H9 (cell line): ENCODE measurements at regions not wholly inside any gene's neighbourhood (a gene's known extent, or its start where the extent isn't known, plus 50 kb on each side); places are given as distances from the start of the nearest gene placed in this dataset.

Source experiments
- DNase-seq: peaks from one replicate; pipeline ENCODE4 v3.0.0-alpha.2; 2017
- H2AFZ ChIP-seq: one replicate; pipeline ENCODE4 v1.6.1; 2013; ENCODE audit warnings: mild to moderate bottlenecking, low read length, control low read depth, moderate library complexity
- H2AK5ac ChIP-seq: 2 replicates; pipeline ENCODE4 v1.6.1; 2013; ENCODE audit warnings: low read length, control low read depth, mixed read lengths; ENCODE audit not compliant: insufficient read length
- H2BK120ac ChIP-seq: one replicate; pipeline ENCODE4 v1.6.1; 2013; ENCODE audit warnings: low read depth, mild to moderate bottlenecking, low read length, control low read depth, inconsistent platforms; ENCODE audit not compliant: poor library complexity, severe bottlenecking
- H2BK12ac ChIP-seq: 2 replicates; pipeline ENCODE4 v1.6.1; 2013; ENCODE audit warnings: low read length, control low read depth, mixed read lengths, low read depth; ENCODE audit not compliant: insufficient read length
- H2BK15ac ChIP-seq: 2 replicates; pipeline ENCODE4 v1.6.1; 2013; ENCODE audit warnings: low read depth, low read length, control low read depth
- H2BK20ac ChIP-seq: one replicate; pipeline ENCODE4 v1.6.1; 2013; ENCODE audit warnings: low read depth, mild to moderate bottlenecking, low read length, control low read depth, inconsistent platforms; ENCODE audit not compliant: poor library complexity, severe bottlenecking
- H2BK5ac ChIP-seq: 2 replicates; pipeline ENCODE4 v1.6.1; 2013; ENCODE audit warnings: low read length, control low read depth, mixed read lengths; ENCODE audit not compliant: insufficient read length
- H3K14ac ChIP-seq: 2 replicates; pipeline ENCODE4 v1.6.1; 2013; ENCODE audit warnings: low read length, control low read depth; ENCODE audit not compliant: insufficient read depth
- H3K18ac ChIP-seq: 2 replicates; pipeline ENCODE4 v1.6.1; 2013; ENCODE audit warnings: low read depth, mild to moderate bottlenecking, mixed read lengths, low read length, control low read depth; ENCODE audit not compliant: insufficient read length
- H3K23ac ChIP-seq: 2 replicates; pipeline ENCODE4 v1.6.1; 2013; ENCODE audit warnings: low read length, control low read depth, mixed read lengths, low read depth; ENCODE audit not compliant: insufficient read length
- H3K23me2 ChIP-seq: 2 replicates; pipeline ENCODE4 v1.6.1; 2013; ENCODE audit warnings: low read depth, mild to moderate bottlenecking, mixed read lengths, low read length, control low read depth; ENCODE audit not compliant: insufficient read length, poor library complexity, severe bottlenecking
- H3K27ac ChIP-seq: 2 replicates; pipeline ENCODE4 v1.5.1; 2013; ENCODE audit warnings: low read length, control low read depth, mixed read lengths, low read depth; ENCODE audit not compliant: insufficient read length
- H3K27me3 ChIP-seq: 2 replicates; pipeline ENCODE4 v1.6.1; 2013; ENCODE audit warnings: low read length, control low read depth, inconsistent platforms; ENCODE audit not compliant: insufficient read depth
- H3K4ac ChIP-seq: 2 replicates; pipeline ENCODE4 v1.6.1; 2013; ENCODE audit warnings: low read depth, mild to moderate bottlenecking, control low read depth, inconsistent platforms, low read length, moderate library complexity
- H3K4me1 ChIP-seq: 2 replicates; pipeline ENCODE4 v1.6.1; 2013; ENCODE audit warnings: low read length, control low read depth, inconsistent platforms; ENCODE audit not compliant: insufficient read depth
- H3K4me2 ChIP-seq: 2 replicates; pipeline ENCODE4 v1.6.1; 2013; ENCODE audit warnings: low read length, control low read depth, mixed read lengths; ENCODE audit not compliant: insufficient read length, insufficient read depth
- H3K56ac ChIP-seq: 2 replicates; pipeline ENCODE4 v1.6.1; 2013; ENCODE audit warnings: low read depth, mild to moderate bottlenecking, mixed read lengths, low read length, control low read depth; ENCODE audit not compliant: insufficient read length
- H3K79me1 ChIP-seq: 2 replicates; pipeline ENCODE4 v1.6.1; 2013; ENCODE audit warnings: low read depth, mild to moderate bottlenecking, moderate library complexity, low read length, control low read depth, inconsistent platforms; ENCODE audit not compliant: insufficient read depth, poor library complexity, severe bottlenecking
- H3K79me2 ChIP-seq: 2 replicates; pipeline ENCODE4 v1.6.1; 2013; ENCODE audit warnings: low read length, control low read depth, inconsistent platforms; ENCODE audit not compliant: insufficient read depth
- H3K9ac ChIP-seq: 2 replicates; pipeline ENCODE4 v1.6.1; 2013; ENCODE audit warnings: low read length, control low read depth, mixed read lengths; ENCODE audit not compliant: insufficient read length; ENCODE audit errors: extremely low read depth
- H3K9me3 ChIP-seq: one replicate; pipeline ENCODE4 v1.6.1; 2013; ENCODE audit warnings: low read depth, low read length, inconsistent platforms; ENCODE audit not compliant: control insufficient read depth
- H3T11ph ChIP-seq: one replicate; pipeline ENCODE4 v1.6.1; 2013; ENCODE audit warnings: mild to moderate bottlenecking, low read length, control low read depth, inconsistent platforms
- H4K20me1 ChIP-seq: one replicate; pipeline ENCODE4 v1.6.1; 2013; ENCODE audit not compliant: control insufficient read depth, insufficient read length, insufficient read depth
- H4K5ac ChIP-seq: 2 replicates; pipeline ENCODE4 v1.6.1; 2013; ENCODE audit warnings: low read depth, mild to moderate bottlenecking, mixed read lengths, low read length, control low read depth; ENCODE audit not compliant: insufficient read length
- H4K8ac ChIP-seq: replicated peaks from 2 replicates; pipeline ENCODE4 v1.6.1; 2013; ENCODE audit warnings: low read length, control low read depth, mixed read lengths, low read depth; ENCODE audit not compliant: insufficient read length
- H4K91ac ChIP-seq: 2 replicates; pipeline ENCODE4 v1.6.1; 2013; ENCODE audit warnings: low read depth, mild to moderate bottlenecking, moderate library complexity, mixed read lengths, low read length, control low read depth; ENCODE audit not compliant: insufficient read length
- H3K27ac Mint-ChIP-seq, 3 experiments: 2 replicates in 2 of 3; 3 replicates in 1 of 3; pipeline ENCODE4 v1.8.0; 2020 to 2021; ENCODE audit warnings: mixed read lengths in 3 of 3, mild to moderate bottlenecking in 1 of 3, moderate library complexity in 1 of 3
- H3K27me3 Mint-ChIP-seq: 2 replicates; pipeline ENCODE4 v1.8.0; 2021; ENCODE audit warnings: low read depth, mild to moderate bottlenecking, moderate library complexity, mixed read lengths
- H3K36me3 Mint-ChIP-seq, 3 experiments: 2 replicates in 2 of 3; 3 replicates in 1 of 3; pipeline ENCODE4 v1.8.0; 2020 to 2021; ENCODE audit warnings: low read depth in 3 of 3, mixed read lengths in 3 of 3; ENCODE audit not compliant: insufficient read depth in 1 of 3
- H3K4me1 Mint-ChIP-seq, 2 experiments: 2 replicates each; pipeline ENCODE4 v1.8.0; 2020; ENCODE audit warnings: mixed read lengths in 2 of 2
- H3K4me3 Mint-ChIP-seq, 2 experiments: 2 replicates in 1 of 2; 3 replicates in 1 of 2; pipeline ENCODE4 v1.8.0; 2020 to 2021; ENCODE audit warnings: mild to moderate bottlenecking in 2 of 2, mixed read lengths in 2 of 2, moderate library complexity in 1 of 2
- H3K9me3 Mint-ChIP-seq, 2 experiments: 2 replicates in 1 of 2; 3 replicates in 1 of 2; pipeline ENCODE4 v1.8.0; 2020; ENCODE audit warnings: mild to moderate bottlenecking in 2 of 2, mixed read lengths in 2 of 2, moderate library complexity in 1 of 2
- WGBS: extraction: QIAGEN DNeasy Blood & Tissue Kit; methylation state at CpG from one replicate; pipeline ENCODE4 v1.1.7; 2013; ENCODE audit warnings: missing lambda C conversion rate, low lambda C conversion rate, mixed read lengths; ENCODE audit not compliant: insufficient read length; ENCODE audit errors: extremely low coverage; 5-methylcytosine and 5-hydroxymethylcytosine counted together
- TF ChIP-seq, protein P1 (sequence below): fragments of 200-600 bp; sonication (generic); conservative IDR thresholded peaks from 3 replicates; pipeline ENCODE4 v1.8.0; 2021; ENCODE audit warnings: antibody characterized with exemption, mild to moderate bottlenecking

DNA sequence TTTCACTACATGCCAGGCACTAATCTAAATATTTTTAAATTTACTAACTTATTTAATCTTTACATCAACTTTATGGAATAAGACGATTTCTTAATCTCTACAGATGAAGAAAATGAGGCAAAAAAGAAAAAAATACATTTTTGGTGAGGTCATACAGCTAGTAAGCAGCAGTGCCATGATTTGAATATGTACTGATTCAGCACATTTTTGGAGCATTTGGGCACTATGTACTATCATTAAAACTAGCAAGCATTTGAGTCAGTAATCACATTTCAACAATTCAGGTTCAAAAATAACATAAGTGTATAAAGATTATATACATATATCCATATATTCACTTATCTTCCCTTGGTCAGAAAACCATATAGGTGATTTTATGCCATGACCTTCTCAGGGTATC is 124.4 kb upstream of the TMTC1 start:
- H3K27ac Mint-ChIP-seq: no peak overlapping the region
- TF ChIP-seq, protein P1, sequence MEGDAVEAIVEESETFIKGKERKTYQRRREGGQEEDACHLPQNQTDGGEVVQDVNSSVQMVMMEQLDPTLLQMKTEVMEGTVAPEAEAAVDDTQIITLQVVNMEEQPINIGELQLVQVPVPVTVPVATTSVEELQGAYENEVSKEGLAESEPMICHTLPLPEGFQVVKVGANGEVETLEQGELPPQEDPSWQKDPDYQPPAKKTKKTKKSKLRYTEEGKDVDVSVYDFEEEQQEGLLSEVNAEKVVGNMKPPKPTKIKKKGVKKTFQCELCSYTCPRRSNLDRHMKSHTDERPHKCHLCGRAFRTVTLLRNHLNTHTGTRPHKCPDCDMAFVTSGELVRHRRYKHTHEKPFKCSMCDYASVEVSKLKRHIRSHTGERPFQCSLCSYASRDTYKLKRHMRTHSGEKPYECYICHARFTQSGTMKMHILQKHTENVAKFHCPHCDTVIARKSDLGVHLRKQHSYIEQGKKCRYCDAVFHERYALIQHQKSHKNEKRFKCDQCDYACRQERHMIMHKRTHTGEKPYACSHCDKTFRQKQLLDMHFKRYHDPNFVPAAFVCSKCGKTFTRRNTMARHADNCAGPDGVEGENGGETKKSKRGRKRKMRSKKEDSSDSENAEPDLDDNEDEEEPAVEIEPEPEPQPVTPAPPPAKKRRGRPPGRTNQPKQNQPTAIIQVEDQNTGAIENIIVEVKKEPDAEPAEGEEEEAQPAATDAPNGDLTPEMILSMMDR: no peak
- H3T11ph ChIP-seq: no peak overlapping the region

More for the DNA sequence above, 124.4 kb upstream of the TMTC1 start:
- Histone ChIP-seq H3K4ac (no peak overlapping the region), H3K79me2 (no peaks in the 10 kb centered on the region), H3K23me2 (no peaks in the 10 kb centered on the region), H3K27ac (no peak overlapping the region), H4K5ac (no peak overlapping the region), H2BK120ac (no peak overlapping the region), H3K23ac (no peak overlapping the region), H3K14ac (no peak overlapping the region), H3K18ac (no peak overlapping the region), H3K9ac (no peak overlapping the region), H4K91ac (no peak overlapping the region), H3K4me1 (no peaks in the 10 kb centered on the region), H3K9me3 (no peaks in the 10 kb centered on the region), H3K79me1 (no peaks in the 10 kb centered on the region), H3K4me2 (no peak overlapping the region), H2AK5ac (no peak overlapping the region), H3K27me3 (no peaks in the 10 kb centered on the region), H2BK15ac (no peak overlapping the region), H2AFZ (no peak overlapping the region), H2BK12ac (no peak overlapping the region), H4K8ac (no peak overlapping the region), H2BK20ac (no peak overlapping the region), H2BK5ac (no peak overlapping the region), H4K20me1 (no peaks in the 10 kb centered on the region), H3K56ac (no peak overlapping the region)
- Mint-ChIP-seq H3K9me3 (peaks cover 14 to 23% of the 10 kb centered on the region in 2 experiments; a peak in 4 of 5 replicates), H3K4me1 (no peaks in the 10 kb centered on the region), H3K27me3 (no peaks in the 10 kb centered on the region; the same call in 1 of the 2 replicates), H3K4me3 (no peak overlapping the region), H3K36me3 (peaks cover 0 to 13% (median 13%) of the 10 kb centered on the region in 3 experiments; a peak in 6 of 7 replicates)
- WGBS: no CpG with 5 or more reads among the region's 1 CpG
- no peak for DNase-seq
